GM12864 (cell line): ENCODE measurements at regions not wholly inside any gene's neighbourhood (a gene's known extent, or its start where the extent isn't known, plus 50 kb on each side); places are given as distances from the start of the nearest gene placed in this dataset.

Source experiments
- DNase-seq: peaks from one replicate; pipeline ENCODE4 v3.0.0-alpha.2; 2011; ENCODE audit warnings: low read depth
- H3K4me3 ChIP-seq: 2 replicates; pipeline ENCODE4 v1.5.1; 2011; ENCODE audit warnings: mild to moderate bottlenecking, low read depth, low read length, control low read depth
- TF ChIP-seq, protein P1 (sequence below): IDR thresholded peaks from 2 replicates; pipeline ENCODE4 v1.5.1; 2011; ENCODE audit warnings: low read depth, mild to moderate bottlenecking, moderate library complexity, low read length, control low read depth, inconsistent platforms; ENCODE audit errors: missing control alignments

- TF ChIP-seq, protein P1, sequence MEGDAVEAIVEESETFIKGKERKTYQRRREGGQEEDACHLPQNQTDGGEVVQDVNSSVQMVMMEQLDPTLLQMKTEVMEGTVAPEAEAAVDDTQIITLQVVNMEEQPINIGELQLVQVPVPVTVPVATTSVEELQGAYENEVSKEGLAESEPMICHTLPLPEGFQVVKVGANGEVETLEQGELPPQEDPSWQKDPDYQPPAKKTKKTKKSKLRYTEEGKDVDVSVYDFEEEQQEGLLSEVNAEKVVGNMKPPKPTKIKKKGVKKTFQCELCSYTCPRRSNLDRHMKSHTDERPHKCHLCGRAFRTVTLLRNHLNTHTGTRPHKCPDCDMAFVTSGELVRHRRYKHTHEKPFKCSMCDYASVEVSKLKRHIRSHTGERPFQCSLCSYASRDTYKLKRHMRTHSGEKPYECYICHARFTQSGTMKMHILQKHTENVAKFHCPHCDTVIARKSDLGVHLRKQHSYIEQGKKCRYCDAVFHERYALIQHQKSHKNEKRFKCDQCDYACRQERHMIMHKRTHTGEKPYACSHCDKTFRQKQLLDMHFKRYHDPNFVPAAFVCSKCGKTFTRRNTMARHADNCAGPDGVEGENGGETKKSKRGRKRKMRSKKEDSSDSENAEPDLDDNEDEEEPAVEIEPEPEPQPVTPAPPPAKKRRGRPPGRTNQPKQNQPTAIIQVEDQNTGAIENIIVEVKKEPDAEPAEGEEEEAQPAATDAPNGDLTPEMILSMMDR: no peak
- no peak for DNase-seq
- H3K4me3 ChIP-seq: no peak overlapping the region; the same call in 1 of the 2 replicates
Measured at GRCh38 chr5:68148096-68148495, 67.5 kb upstream of the PIK3R1 start.

DNA sequence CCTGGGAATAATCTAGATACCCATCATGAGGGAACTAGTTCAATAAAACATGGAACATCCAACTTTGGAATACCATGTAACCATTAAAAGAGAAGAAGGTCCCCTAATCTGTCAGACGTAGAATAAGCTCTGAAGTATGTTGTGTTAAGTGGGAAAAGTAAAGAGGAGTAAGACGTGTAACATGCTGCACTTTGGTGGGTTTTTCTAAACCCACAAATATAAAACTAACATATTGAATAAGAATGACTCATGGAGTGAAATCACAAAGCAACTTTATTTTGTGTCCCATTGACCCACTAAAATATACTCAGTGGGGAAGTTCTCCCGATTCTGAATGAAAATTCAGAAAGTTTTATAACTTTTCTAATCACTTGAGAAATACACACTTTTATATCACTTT lies 67.9 kb upstream of the PIK3R1 start:
- TF ChIP-seq, protein P1: no peak
- DNase-seq: no peak
- H3K4me3 ChIP-seq: no peak overlapping the region

- peak; percentile 47 for DNase-seq
Measured at GRCh38 chr5:68141494-68141893, 74.1 kb upstream of the PIK3R1 start.

DNA sequence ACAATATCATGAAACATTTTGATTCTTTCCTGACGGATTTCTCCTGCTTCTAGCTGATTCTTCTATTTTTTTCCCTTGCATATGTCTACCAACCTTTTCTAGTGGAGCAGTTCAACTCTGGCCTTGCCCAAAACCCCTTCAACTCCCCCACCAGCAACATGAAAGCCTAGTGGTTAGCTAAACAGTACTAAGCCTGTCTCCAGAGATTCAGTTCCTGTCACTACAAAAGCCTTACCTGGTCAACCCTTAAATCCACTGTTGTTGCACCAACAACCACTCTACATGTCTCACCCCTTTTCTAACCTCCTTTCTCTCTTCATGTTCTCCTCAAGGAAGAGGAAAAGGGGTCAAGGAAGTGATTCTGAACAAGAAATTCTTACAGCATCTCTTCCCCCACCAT lies 74.8 kb upstream of the PIK3R1 start:
- DNase-seq: peak; percentile 62
- TF ChIP-seq, protein P1: no peak
- no peak overlapping the region for H3K4me3 ChIP-seq

More at GRCh38 chr5:68141494-68141893, 74.1 kb upstream of the PIK3R1 start:
- H3K4me3 ChIP-seq: no peak overlapping the region; the same call in 1 of the 2 replicates
- TF ChIP-seq, protein P1: no peak

- no peak overlapping the region for H3K4me3 ChIP-seq
- no peak for DNase-seq
- TF ChIP-seq, protein P1: no peak
Measured at GRCh38 chr5:68139611-68140441, 75.7 kb upstream of the PIK3R1 start.

GRCh38 chr5:68137511-68138140 lies 77.9 kb upstream of the PIK3R1 start:
- DNase-seq: no peak
- TF ChIP-seq, protein P1: no peak
- no peak overlapping the region for H3K4me3 ChIP-seq
